Lung (tissue), 11 donors: ENCODE measurements at regions not wholly inside any gene's neighbourhood (a gene's known extent, or its start where the extent isn't known, plus 50 kb on each side); places are given as distances from the start of the nearest gene placed in this dataset.

Experiments used
- ATAC-seq: fragments of 200-7000 bp; cut with Tn5 transposase; one replicate; pipeline ENCODE4 v1.9.1; 2020; ENCODE audit warnings: moderate number of reproducible peaks; ENCODE audit not compliant: insufficient read depth, low FRiP score
- DNase-seq, 3 donors: peaks; one replicate each; pipeline ENCODE4 v3.0.0-alpha.2; 2013 to 2017
- H3K27ac ChIP-seq, 2 donors: one replicate each; pipeline ENCODE4 v1.5.1; 2013; ENCODE audit warnings: mild to moderate bottlenecking in 2 of 2, moderate library complexity in 2 of 2, control low read depth in 1 of 2, inconsistent platforms in 1 of 2, low read depth in 1 of 2, low read length in 1 of 2
- H3K27me3 ChIP-seq, 3 donors: one replicate each; pipeline ENCODE4 v1.5.1; 2013; ENCODE audit warnings: low read length in 2 of 3; ENCODE audit not compliant: control insufficient read depth in 3 of 3, insufficient read depth in 3 of 3
- H3K36me3 ChIP-seq, 4 donors: one replicate each; pipeline ENCODE4 v1.5.1; 2013; ENCODE audit warnings: low read length in 4 of 4, mild to moderate bottlenecking in 1 of 4, moderate library complexity in 1 of 4; ENCODE audit not compliant: control insufficient read depth in 4 of 4, insufficient read depth in 4 of 4
- H3K4me1 ChIP-seq, 5 donors: one replicate each; pipeline ENCODE4 v1.5.1; 2013; ENCODE audit warnings: low read length in 5 of 5, mild to moderate bottlenecking in 2 of 5, moderate library complexity in 1 of 5; ENCODE audit not compliant: control insufficient read depth in 5 of 5, insufficient read depth in 5 of 5
- H3K4me3 ChIP-seq: one replicate; pipeline ENCODE4 v1.5.1; 2013; ENCODE audit warnings: mild to moderate bottlenecking, control low read depth, moderate library complexity
- H3K9ac ChIP-seq, 2 donors: one replicate each; pipeline ENCODE4 v1.5.1; 2013; ENCODE audit warnings: low read length in 2 of 2, control low read depth in 1 of 2; ENCODE audit not compliant: insufficient read depth in 1 of 2
- H3K9me3 ChIP-seq, 4 donors: one replicate each; pipeline ENCODE4 v1.5.1; 2013; ENCODE audit warnings: low read length in 3 of 4, mild to moderate bottlenecking in 1 of 4, moderate library complexity in 1 of 4; ENCODE audit not compliant: control insufficient read depth in 4 of 4, insufficient read depth in 3 of 4
- CTCF ChIP-seq: IDR thresholded peaks from 2 replicates; pipeline ENCODE4 v1.5.1; 2012; ENCODE audit warnings: mild to moderate bottlenecking; ENCODE audit errors: control extremely low read depth, extremely low read depth
- WGBS, 2 donors: extraction: QIAGEN DNeasy Blood & Tissue Kit; methylation state at CpG; one replicate each; pipeline ENCODE4 v1.1.7; 2013; 5-methylcytosine and 5-hydroxymethylcytosine counted together
- donor health status: control.
- donor health status: control.
- donor health status: Bipolar disorder and iron deficiency.
- donor health status: healthy.
- donor health status: DM: yes; HTN: yes; CAD: no.

GRCh38 chr7:1367501-1368183, 91.6 kb downstream of the MICALL2 start:
- WGBS, 2 donors = 43 to 55% methylated on average over 22 of the region's 22 CpGs
- DNase-seq (no peak), ATAC-seq (no peak)
- Histone ChIP-seq H3K9ac (no peak overlapping the region), H3K9me3 (peaks cover 0 to 31% (median 0%) of the 10 kb centered on the region in 4 donors), H3K36me3 (no peaks in the 10 kb centered on the region), H3K4me3 (no peak overlapping the region), H3K27me3 (peaks cover 3 to 63% (median 32%) of the 10 kb centered on the region in 3 donors), H3K27ac (no peak overlapping the region), H3K4me1 (no peaks in the 10 kb centered on the region)
- no peak for TF ChIP-seq CTCF

- peaks cover 0 to 31% (median 0%) of the 10 kb centered on the region in 4 donors for H3K9me3 ChIP-seq
- no peak for ATAC-seq
- H3K27me3 ChIP-seq = peaks cover 3 to 69% (median 32%) of the 10 kb centered on the region in 3 donors
- 22 to 28% methylated on average over 11 of the region's 11 CpGs for WGBS, 2 donors
- no peak overlapping the region for H3K9ac ChIP-seq
- H3K4me1 ChIP-seq = no peaks in the 10 kb centered on the region
- no peak for TF ChIP-seq CTCF
- H3K27ac ChIP-seq = no peak overlapping the region
- H3K36me3 ChIP-seq = no peaks in the 10 kb centered on the region
- no peak for DNase-seq
- no peak overlapping the region for H3K4me3 ChIP-seq
Observed at GRCh38 chr7:1368184-1368681, 91.0 kb downstream of the MICALL2 start.

GRCh38 chr7:1368682-1369571, 90.3 kb downstream of the MICALL2 start:
- peaks cover 0 to 29% (median 0%) of the 10 kb centered on the region in 4 donors for H3K9me3 ChIP-seq
- no peaks in the 10 kb centered on the region for H3K36me3 ChIP-seq
- no peak for TF ChIP-seq CTCF
- ATAC-seq (no peak), DNase-seq (peak in 2 of 3 donors; percentile 6 to 53)
- H3K4me3 ChIP-seq = no peak overlapping the region
- H3K4me1 ChIP-seq = no peaks in the 10 kb centered on the region
- no peak overlapping the region for H3K9ac ChIP-seq
- H3K27me3 ChIP-seq = peaks cover 3 to 69% (median 30%) of the 10 kb centered on the region in 3 donors
- no peak overlapping the region for H3K27ac ChIP-seq
- 3% methylated on average over 64 to 74 of the region's 74 CpGs for WGBS, 2 donors
